ENCODE measurements at regions not wholly inside any gene's neighbourhood (a gene's known extent, or its start where the extent isn't known, plus 50 kb on each side); places are given as distances from the start of the nearest gene placed in this dataset.

GRCh38 chr5:144822503-144822902 is 651.8 kb downstream of the KCTD16 start:
- no peaks in the 10 kb centered on the region for H3K4me1 ChIP-seq (ENCODE audit: insufficient read depth, low read length, poor library complexity, severe bottlenecking)
- H3K27me3 ChIP-seq (replicated peaks; ENCODE audit: insufficient read depth, low read depth, low read length, poor library complexity) = no peaks in the 10 kb centered on the region

DNA sequence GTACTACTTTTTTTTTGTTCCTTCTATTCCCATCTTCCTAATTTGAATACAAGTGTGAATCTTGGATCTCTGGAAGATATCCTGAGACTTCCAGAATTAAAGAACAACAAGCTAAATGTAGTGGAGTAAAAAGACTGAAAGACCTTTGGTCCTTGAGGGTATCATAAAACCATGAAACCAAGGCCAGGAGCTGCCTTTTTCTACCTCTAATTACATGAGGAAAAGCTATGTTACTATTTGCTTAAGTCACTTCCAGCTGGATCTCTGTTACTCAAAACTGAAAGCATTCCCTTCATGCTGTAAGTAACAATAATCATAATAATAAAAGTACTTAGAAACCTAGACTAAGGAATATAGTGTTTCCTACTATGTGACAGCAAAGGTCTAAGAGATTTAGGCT is 649.6 kb downstream of the KCTD16 start:
- Histone ChIP-seq H3K27me3 (replicated peaks; ENCODE audit: insufficient read depth, low read depth, low read length, poor library complexity) (no peaks in the 10 kb centered on the region), H3K4me1 (ENCODE audit: insufficient read depth, low read length, poor library complexity, severe bottlenecking) (no peaks in the 10 kb centered on the region), H3K4me3 (ENCODE audit: low read depth, low read length, poor library complexity, severe bottlenecking) (no peak overlapping the region), H3K9me3 (ENCODE audit: low read depth, low read length, poor library complexity, severe bottlenecking) (no peaks in the 10 kb centered on the region), H3K36me3 (ENCODE audit: insufficient read depth, low read length, poor library complexity, severe bottlenecking) (no peaks in the 10 kb centered on the region), H3K27ac (ENCODE audit: low read depth, low read length, poor library complexity, severe bottlenecking) (no peak overlapping the region)
- TF ChIP-seq, protein P1, sequence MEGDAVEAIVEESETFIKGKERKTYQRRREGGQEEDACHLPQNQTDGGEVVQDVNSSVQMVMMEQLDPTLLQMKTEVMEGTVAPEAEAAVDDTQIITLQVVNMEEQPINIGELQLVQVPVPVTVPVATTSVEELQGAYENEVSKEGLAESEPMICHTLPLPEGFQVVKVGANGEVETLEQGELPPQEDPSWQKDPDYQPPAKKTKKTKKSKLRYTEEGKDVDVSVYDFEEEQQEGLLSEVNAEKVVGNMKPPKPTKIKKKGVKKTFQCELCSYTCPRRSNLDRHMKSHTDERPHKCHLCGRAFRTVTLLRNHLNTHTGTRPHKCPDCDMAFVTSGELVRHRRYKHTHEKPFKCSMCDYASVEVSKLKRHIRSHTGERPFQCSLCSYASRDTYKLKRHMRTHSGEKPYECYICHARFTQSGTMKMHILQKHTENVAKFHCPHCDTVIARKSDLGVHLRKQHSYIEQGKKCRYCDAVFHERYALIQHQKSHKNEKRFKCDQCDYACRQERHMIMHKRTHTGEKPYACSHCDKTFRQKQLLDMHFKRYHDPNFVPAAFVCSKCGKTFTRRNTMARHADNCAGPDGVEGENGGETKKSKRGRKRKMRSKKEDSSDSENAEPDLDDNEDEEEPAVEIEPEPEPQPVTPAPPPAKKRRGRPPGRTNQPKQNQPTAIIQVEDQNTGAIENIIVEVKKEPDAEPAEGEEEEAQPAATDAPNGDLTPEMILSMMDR (conservative IDR thresholded peaks at IDR 0.05; ENCODE audit: low read depth, low read length) = no peak
- ChIA-PET CTCF (no interaction called here), POLR2A (ENCODE audit: low non-redundant PET) (no interaction called here)
- intact Hi-C loops (cut with micrococcal nuclease; ENCODE audit: unreplicated experiment) = no loop called here
- no peak for DNase-seq (ENCODE audit: low spot score)
- BruUV-seq (replicated peaks) = no TSS peak

More at GRCh38 chr5:144822503-144822902, 651.8 kb downstream of the KCTD16 start:
- ChIA-PET CTCF (no interaction called here), POLR2A (ENCODE audit: low non-redundant PET) (no interaction called here)
- no peak for DNase-seq (ENCODE audit: low spot score)
- intact Hi-C loops (cut with micrococcal nuclease; ENCODE audit: unreplicated experiment) = no loop called here
- H3K9me3 ChIP-seq (ENCODE audit: low read depth, low read length, poor library complexity, severe bottlenecking) = no peaks in the 10 kb centered on the region
- BruUV-seq (replicated peaks) = no TSS peak
- no peaks in the 10 kb centered on the region for H3K36me3 ChIP-seq (ENCODE audit: insufficient read depth, low read length, poor library complexity, severe bottlenecking)
- H3K4me3 ChIP-seq (ENCODE audit: low read depth, low read length, poor library complexity, severe bottlenecking) = no peak overlapping the region
- no peak for TF ChIP-seq EZH2 (IDR thresholded peaks at IDR 0.05; ENCODE audit: borderline replicate concordance, low read depth, low read length, poor library complexity, severe bottlenecking)
- TF ChIP-seq, protein P1 (conservative IDR thresholded peaks at IDR 0.05; ENCODE audit: low read depth, low read length) = no peak
- no peak overlapping the region for H3K27ac ChIP-seq (ENCODE audit: low read depth, low read length, poor library complexity, severe bottlenecking)

- ChIA-PET CTCF (no interaction called here), POLR2A (ENCODE audit: low non-redundant PET) (no interaction called here)
- Histone ChIP-seq H3K4me1 (ENCODE audit: insufficient read depth, low read length, poor library complexity, severe bottlenecking) (no peaks in the 10 kb centered on the region), H3K27me3 (replicated peaks; ENCODE audit: insufficient read depth, low read depth, low read length, poor library complexity) (peaks cover 6% of the 10 kb centered on the region), H3K27ac (ENCODE audit: low read depth, low read length, poor library complexity, severe bottlenecking) (no peak overlapping the region), H3K9me3 (ENCODE audit: low read depth, low read length, poor library complexity, severe bottlenecking) (no peaks in the 10 kb centered on the region), H3K36me3 (ENCODE audit: insufficient read depth, low read length, poor library complexity, severe bottlenecking) (no peaks in the 10 kb centered on the region), H3K4me3 (ENCODE audit: low read depth, low read length, poor library complexity, severe bottlenecking) (no peak overlapping the region)
- intact Hi-C loops (cut with micrococcal nuclease; ENCODE audit: unreplicated experiment) = no loop called here
- BruUV-seq (replicated peaks) = no TSS peak
- DNase-seq (ENCODE audit: low spot score) = no peak
- TF ChIP-seq, protein P1 (conservative IDR thresholded peaks at IDR 0.05; ENCODE audit: low read depth, low read length) = no peak
- no peak for TF ChIP-seq EZH2 (IDR thresholded peaks at IDR 0.05; ENCODE audit: borderline replicate concordance, low read depth, low read length, poor library complexity, severe bottlenecking)
These were observed 644.5 kb downstream of the KCTD16 start for GRCh38 chr5:144815131-144815530.

All from A673 (cell line).